ENCODE measurements at regions not wholly inside any gene's neighbourhood (a gene's known extent, or its start where the extent isn't known, plus 50 kb on each side); places are given as distances from the start of the nearest gene placed in this dataset.
"Not testable (repeated sequence)": the region's sequence is repeated elsewhere in the genome, so short reads cannot be mapped to it uniquely, and the experiment has no call there.

GRCh38 chr9:124125651-124125977 lies 114.0 kb downstream of the LHX2 start:
- DNase-seq (ENCODE audit: low read depth in 2 of 2): no peak
- TF ChIP-seq CTCF (IDR thresholded peaks at IDR 0.05; ENCODE audit: low read depth, low read length): no peak

GRCh38 chr9:124126648-124127646 lies 115.4 kb downstream of the LHX2 start:
- DNase-seq (ENCODE audit: low read depth in 2 of 2): peak; percentile 76 to 78
- peak; percentile 93 for TF ChIP-seq CTCF (IDR thresholded peaks at IDR 0.05; ENCODE audit: low read depth, low read length)
- H3K4me3 ChIP-seq (replicated peaks in 1 of 2; ENCODE audit: low read depth in 2 of 2, low read length in 2 of 2): no peak overlapping the region

More at GRCh38 chr9:124125651-124125977, 114.0 kb downstream of the LHX2 start:
- H3K4me3 ChIP-seq (replicated peaks in 1 of 2; ENCODE audit: low read depth in 2 of 2, low read length in 2 of 2): no peak overlapping the region

DNA sequence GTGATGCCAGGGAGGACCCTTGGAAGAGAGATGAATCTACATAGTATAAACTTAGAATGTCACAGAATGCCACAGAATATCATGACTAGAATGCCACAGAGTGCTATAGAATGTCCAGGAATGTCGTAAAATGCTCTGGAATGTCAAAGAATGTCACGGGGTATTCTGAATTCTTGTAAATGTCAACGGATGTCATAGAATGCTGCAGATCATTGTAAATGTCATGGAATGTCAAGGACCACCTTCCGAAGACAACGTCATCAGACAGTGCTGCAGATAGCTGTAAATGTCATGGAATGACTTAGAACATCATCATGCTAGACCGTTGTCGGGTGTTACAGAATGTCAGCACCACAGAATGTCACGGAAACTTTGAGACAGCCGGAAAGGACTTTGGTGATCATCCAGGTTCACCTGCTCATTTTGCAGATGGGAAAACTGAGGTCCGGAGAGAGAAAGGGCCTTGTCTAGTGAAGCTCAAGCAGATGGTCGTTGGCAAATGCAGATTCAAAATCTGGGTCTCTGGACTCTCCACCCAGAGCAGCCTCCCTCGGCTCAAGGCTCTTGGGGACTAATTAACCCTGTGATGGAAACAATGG lies 117.1 kb downstream of the LHX2 start:
- no peak for TF ChIP-seq CTCF (IDR thresholded peaks at IDR 0.05; ENCODE audit: low read depth, low read length)
- DNase-seq (ENCODE audit: low read depth in 2 of 2): no peak
- no peak overlapping the region for H3K4me3 ChIP-seq (replicated peaks in 1 of 2; ENCODE audit: low read depth in 2 of 2, low read length in 2 of 2)

DNA sequence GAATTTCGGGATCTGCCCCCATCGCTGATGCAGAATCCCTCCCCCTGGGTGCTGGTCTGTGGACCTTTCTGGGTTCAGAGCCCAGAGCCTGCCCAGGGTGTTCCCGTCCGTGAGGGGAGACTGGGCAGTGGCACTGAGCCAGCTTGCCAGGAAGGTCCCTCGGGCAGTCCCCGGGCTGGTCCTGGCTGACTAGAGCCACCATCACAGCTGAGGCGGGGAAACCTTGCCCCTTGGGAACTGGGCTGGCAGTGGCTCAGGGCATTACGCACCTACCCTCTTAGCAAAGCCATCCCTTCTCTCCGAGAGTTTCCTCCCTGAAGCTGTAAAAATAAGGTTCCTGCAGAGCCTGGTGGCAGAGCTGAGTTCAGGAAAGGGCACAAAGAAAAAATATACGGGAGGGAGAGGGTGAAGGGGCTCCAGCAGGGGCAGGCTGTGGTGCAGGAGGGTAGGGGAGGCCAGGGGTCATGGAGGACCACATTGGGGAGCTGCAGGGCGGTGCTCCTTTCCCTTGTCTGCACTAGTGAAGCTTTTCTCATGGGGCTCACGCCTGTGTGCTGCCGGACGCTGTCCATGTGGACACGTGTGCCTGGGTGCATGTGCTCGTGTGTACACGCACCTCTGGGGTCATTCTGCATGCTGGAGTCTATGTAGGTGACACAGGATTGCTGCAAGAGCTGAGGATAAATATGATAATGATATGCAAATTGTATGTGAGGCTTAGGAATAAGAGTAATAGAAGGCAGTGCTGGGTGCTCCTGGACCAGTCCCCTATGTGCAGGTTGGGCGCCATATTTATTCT lies 118.9 kb downstream of the LHX2 start:
- no peak for DNase-seq (ENCODE audit: low read depth in 2 of 2)
- no peak overlapping the region for H3K4me3 ChIP-seq (replicated peaks in 1 of 2; ENCODE audit: low read depth in 2 of 2, low read length in 2 of 2)
- no peak for TF ChIP-seq CTCF (IDR thresholded peaks at IDR 0.05; ENCODE audit: low read depth, low read length)

DNA sequence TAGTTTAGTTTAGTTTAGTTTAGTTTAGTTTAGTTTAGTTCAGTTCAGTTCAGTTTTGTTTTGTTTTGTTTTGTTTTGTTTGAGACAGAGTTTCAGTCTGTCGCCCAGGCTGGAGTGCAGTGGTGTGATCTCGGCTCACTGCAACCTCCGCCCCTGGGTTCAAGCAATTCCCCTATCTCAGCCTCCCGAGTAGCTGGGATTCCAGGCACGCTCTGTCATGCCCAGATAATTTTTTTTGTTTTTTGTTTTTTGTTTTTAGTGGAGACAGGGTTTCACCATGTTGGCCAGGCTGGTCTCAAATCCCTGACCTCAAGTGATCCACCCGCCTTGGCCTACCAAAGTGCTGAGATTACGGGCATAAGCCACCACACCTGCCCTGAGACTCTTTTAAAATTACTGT lies 120.0 kb downstream of the LHX2 start:
- H3K4me3 ChIP-seq (replicated peaks in 1 of 2; ENCODE audit: low read depth in 2 of 2, low read length in 2 of 2): not testable (repeated sequence)
- DNase-seq (ENCODE audit: low read depth in 2 of 2): peak in 1 of 2 donors; percentile 38

GRCh38 chr9:124132671-124133147 lies 121.1 kb downstream of the LHX2 start:
- no peak overlapping the region for H3K4me3 ChIP-seq (replicated peaks in 1 of 2; ENCODE audit: low read depth in 2 of 2, low read length in 2 of 2)
- peak in 1 of 2 donors; percentile 55 for DNase-seq (ENCODE audit: low read depth in 2 of 2)
- TF ChIP-seq CTCF (IDR thresholded peaks at IDR 0.05; ENCODE audit: low read depth, low read length): no peak

Data from cardiac fibroblast (primary cell).